Astrocyte of the cerebellum (primary cell): ENCODE measurements at regions not wholly inside any gene's neighbourhood (a gene's known extent, or its start where the extent isn't known, plus 50 kb on each side); places are given as distances from the start of the nearest gene placed in this dataset.

Experiments used
- DNase-seq: peaks from one replicate; pipeline ENCODE4 v3.0.0-alpha.2; 2011; ENCODE audit warnings: low read depth
- H3K4me3 ChIP-seq: 2 replicates; pipeline ENCODE4 v1.5.1; 2011; ENCODE audit warnings: mild to moderate bottlenecking, low read depth, low read length, moderate library complexity
- in situ Hi-C: cut with HindIII; loops from 2 replicates; pipeline ENCODE4 v1.10.0; 2017; ENCODE audit warnings: low sequenced_read_pairs
- TF ChIP-seq, protein P1 (sequence below): IDR thresholded peaks from 2 replicates; pipeline ENCODE4 v1.5.1; 2012; ENCODE audit warnings: low read length, low read depth, moderate library complexity, mild to moderate bottlenecking; ENCODE audit errors: missing control alignments

DNA sequence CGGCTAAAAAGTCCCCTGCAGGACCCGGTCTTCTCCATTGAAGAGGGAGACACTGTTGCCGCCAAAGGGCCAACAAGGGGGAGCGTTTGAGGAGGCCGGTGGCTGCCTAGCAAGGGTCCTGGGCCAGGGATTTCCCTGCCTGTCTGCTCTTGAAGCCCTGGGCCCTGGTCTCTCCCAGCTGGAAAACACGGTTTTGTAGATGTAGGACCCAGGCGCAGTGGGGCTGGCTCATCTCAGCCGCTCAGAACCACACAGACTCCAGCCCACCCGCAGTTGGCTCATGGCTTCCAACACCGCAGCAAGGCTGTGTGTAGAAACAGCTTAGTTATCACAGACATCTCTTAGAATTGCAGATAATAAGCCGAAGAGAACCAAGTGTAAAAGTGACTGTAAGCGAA lies 57.1 kb upstream of the TWIST2 start:
- TF ChIP-seq, protein P1, sequence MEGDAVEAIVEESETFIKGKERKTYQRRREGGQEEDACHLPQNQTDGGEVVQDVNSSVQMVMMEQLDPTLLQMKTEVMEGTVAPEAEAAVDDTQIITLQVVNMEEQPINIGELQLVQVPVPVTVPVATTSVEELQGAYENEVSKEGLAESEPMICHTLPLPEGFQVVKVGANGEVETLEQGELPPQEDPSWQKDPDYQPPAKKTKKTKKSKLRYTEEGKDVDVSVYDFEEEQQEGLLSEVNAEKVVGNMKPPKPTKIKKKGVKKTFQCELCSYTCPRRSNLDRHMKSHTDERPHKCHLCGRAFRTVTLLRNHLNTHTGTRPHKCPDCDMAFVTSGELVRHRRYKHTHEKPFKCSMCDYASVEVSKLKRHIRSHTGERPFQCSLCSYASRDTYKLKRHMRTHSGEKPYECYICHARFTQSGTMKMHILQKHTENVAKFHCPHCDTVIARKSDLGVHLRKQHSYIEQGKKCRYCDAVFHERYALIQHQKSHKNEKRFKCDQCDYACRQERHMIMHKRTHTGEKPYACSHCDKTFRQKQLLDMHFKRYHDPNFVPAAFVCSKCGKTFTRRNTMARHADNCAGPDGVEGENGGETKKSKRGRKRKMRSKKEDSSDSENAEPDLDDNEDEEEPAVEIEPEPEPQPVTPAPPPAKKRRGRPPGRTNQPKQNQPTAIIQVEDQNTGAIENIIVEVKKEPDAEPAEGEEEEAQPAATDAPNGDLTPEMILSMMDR, result no peak
- no peak for DNase-seq
- in situ Hi-C loops, result no loop called here
- no peak overlapping the region for H3K4me3 ChIP-seq

DNA sequence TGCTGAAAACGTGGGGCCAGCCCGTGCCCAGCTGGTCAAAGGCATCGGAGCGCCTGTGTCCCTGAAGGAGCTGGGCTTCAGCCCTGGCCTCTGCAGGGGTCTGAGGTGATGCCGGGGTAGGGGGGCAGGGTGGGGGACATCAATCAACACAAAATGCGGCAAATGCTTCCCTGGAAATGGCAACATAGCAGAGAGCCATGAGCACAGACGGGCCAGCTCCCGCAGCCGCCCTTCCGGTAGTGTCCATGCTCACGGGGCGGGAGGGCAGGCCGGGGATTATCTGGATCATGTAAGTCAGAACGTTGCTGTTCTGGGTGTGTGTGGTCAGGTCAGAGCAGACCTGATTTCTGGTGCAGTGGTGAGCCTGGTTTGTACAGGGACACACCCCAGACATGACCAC lies 56.5 kb upstream of the TWIST2 start:
- in situ Hi-C loops, result no loop called here
- TF ChIP-seq, protein P1, result no peak
- no peak for DNase-seq
- H3K4me3 ChIP-seq, result no peak overlapping the region

- no peak overlapping the region for H3K4me3 ChIP-seq
- TF ChIP-seq, protein P1, result no peak
- no peak for DNase-seq
- in situ Hi-C loops, result no loop called here
Observed at GRCh38 chr2:238793306-238793705, 54.6 kb upstream of the TWIST2 start.

DNA sequence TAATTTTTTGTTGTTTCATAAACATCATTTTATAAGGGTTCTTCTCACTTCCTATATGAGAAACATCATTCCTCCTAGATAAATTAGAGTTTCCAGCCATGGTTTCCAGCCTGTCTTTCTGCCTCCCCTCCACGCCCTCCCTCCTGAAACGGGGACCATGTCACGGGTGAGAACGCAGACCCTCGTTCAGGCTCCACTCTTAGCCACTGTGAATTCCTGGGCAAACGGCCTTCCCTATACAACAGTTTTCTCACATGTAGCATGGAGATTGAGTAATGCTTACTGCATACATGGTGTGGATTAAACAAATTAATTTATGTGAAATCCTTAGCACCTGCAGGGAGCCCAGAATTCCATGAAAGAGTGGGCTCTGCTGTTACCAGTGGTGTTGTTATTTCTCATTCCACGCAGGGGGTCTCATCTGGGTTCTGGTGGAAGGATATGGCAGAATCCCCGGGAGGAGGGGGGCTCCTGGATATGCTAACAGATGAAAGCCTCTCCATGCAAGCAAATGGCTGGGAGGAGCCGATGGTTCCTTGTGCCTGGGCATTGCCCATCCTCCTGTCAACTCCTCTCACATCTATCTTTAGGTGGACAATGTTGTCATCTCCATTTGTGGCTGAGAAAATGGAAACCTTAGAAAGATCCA lies 54.0 kb upstream of the TWIST2 start:
- H3K4me3 ChIP-seq, result no peak overlapping the region
- no peak for DNase-seq
- in situ Hi-C loops, result no loop called here
- TF ChIP-seq, protein P1, result no peak

DNA sequence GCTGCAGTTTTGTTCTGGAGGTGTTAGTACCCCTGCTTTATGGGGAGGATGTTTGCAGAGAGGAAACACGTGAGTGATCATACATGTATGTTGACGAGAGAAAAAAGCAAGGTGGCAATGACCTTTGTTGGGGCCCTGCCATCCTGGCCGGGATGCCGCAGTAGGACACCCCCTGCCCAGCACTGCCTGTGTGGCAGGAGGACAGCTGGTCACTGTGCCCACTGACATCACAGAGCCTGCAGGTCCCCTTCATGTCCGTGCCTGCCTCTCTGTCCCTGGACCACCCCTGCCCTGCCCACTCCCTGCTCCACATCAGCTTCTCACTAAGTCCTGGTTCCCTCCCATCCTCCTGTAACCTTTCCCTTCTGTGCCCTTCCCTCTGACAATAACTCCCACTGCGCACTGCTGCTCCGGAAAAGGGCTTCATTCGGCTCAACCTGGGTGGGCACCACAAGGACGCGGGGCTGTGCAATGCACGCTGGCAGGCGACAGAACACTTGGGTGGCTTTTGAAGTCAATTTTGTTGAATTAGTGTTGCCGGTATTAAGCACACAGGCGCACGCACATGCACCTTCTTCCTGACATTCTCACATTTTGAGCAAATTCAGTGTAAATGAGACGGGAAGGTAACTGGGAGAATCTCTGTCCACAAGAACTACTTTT lies 51.5 kb upstream of the TWIST2 start:
- in situ Hi-C loops, result no loop called here
- no peak overlapping the region for H3K4me3 ChIP-seq
- DNase-seq, result no peak
- TF ChIP-seq, protein P1, result no peak

GRCh38 chr2:238797537-238797936 lies 50.3 kb upstream of the TWIST2 start:
- TF ChIP-seq, protein P1, result no peak
- in situ Hi-C loops, result no loop called here
- H3K4me3 ChIP-seq, result no peak overlapping the region
- no peak for DNase-seq
